Mesodermal cell (in vitro differentiated cells): ENCODE measurements at regions not wholly inside any gene's neighbourhood (a gene's known extent, or its start where the extent isn't known, plus 50 kb on each side); places are given as distances from the start of the nearest gene placed in this dataset.
A peak's percentile ranks its signal among the peaks of the same experiment; 100 is the strongest.

Experiments used
- H3K27ac ChIP-seq: 2 replicates; pipeline ENCODE4 v1.7.0; 2013; ENCODE audit warnings: mild to moderate bottlenecking, low read depth, low read length, moderate library complexity; ENCODE audit not compliant: severe bottlenecking
- H3K36me3 ChIP-seq: 2 replicates; pipeline ENCODE4 v1.7.1; 2013; ENCODE audit warnings: mild to moderate bottlenecking, low read length, moderate library complexity; ENCODE audit not compliant: control insufficient read depth, insufficient read depth
- H3K4me1 ChIP-seq: one replicate; pipeline ENCODE4 v1.7.1; 2013; ENCODE audit warnings: mild to moderate bottlenecking, low read length; ENCODE audit not compliant: insufficient read depth, control insufficient read depth, poor library complexity, severe bottlenecking
- H3K4me3 ChIP-seq: 2 replicates; pipeline ENCODE4 v1.7.0; 2013; ENCODE audit warnings: low read length, control low read depth, mild to moderate bottlenecking; ENCODE audit not compliant: insufficient read depth, poor library complexity, severe bottlenecking; ENCODE audit errors: extremely low read depth
- H3K9me3 ChIP-seq: 2 replicates; pipeline ENCODE4 v1.7.1; 2013; ENCODE audit warnings: mild to moderate bottlenecking, low read length, moderate library complexity; ENCODE audit not compliant: control insufficient read depth
- WGBS, 2 experiments: methylation state at CpG; one replicate each; pipeline ENCODE4 v1.1.5; 2013; ENCODE audit warnings: missing lambda C conversion rate in 2 of 2; ENCODE audit not compliant: insufficient coverage in 2 of 2; 5-methylcytosine and 5-hydroxymethylcytosine counted together

DNA sequence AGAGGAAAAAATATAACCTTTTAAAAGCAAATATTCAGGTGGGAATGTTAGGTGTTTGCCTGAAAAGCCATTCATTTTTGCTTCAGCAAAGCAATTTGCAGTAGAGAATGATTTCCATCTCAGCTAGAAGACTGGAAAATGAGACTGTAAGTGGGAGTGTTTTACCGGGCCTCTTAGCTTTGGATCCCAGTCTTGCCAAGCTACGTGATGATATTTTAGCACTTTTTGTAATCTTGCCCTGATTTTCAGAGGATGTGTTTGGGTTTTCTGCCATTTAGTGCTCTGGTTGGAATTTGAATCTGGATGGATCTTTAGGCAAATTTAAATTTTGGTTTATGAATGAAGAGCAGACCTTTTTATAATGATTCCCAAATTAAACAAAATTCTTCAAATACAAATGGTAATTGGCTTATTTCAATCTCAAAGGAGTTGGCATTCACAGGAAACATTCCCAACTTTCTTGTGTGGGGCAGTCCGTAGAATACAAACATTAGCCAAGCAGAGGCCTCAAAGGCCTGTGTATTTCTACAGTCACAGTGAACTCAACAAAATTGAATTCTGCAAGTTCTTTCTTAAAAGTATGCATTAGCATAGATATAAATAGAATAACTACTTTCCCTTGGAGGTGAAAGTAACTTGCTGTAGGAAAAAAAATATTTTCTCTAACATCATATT is 646.4 kb downstream of the CDY2B start:
- Histone ChIP-seq H3K9me3 (no peaks in the 10 kb centered on the region), H3K27ac (no peak overlapping the region), H3K4me1 (peaks cover 3% of the 10 kb centered on the region), H3K4me3 (no peak overlapping the region), H3K36me3 (no peaks in the 10 kb centered on the region)
- 17% methylated on average over 1 of the region's 3 CpGs; no CpG with 5 or more reads in 1 of the 2 experiments for WGBS, 2 experiments

DNA sequence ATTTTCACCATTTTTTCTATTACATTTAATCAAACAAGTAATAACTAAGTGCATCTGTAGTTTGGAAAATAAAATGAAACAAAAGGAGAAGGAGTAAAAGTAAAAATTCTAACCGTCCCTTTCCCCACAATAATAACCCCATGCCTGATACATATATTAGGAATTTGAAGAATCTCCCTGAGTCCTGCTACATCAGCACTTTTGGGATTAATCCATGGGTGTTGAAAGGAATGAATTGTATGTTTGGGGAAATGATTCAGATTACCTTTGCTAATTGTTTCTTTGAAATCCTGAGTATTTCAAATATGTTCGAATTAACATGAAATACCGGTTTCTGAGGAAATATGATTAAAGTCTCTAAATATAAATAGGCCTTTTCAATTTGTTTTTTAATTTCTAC is 648.0 kb downstream of the CDY2B start:
- no CpG with 5 or more reads among the region's 3 CpGs for WGBS, 2 experiments
- Histone ChIP-seq H3K9me3 (no peaks in the 10 kb centered on the region), H3K4me3 (no peak overlapping the region), H3K27ac (no peak overlapping the region), H3K36me3 (no peaks in the 10 kb centered on the region), H3K4me1 (no peaks in the 10 kb centered on the region)

DNA sequence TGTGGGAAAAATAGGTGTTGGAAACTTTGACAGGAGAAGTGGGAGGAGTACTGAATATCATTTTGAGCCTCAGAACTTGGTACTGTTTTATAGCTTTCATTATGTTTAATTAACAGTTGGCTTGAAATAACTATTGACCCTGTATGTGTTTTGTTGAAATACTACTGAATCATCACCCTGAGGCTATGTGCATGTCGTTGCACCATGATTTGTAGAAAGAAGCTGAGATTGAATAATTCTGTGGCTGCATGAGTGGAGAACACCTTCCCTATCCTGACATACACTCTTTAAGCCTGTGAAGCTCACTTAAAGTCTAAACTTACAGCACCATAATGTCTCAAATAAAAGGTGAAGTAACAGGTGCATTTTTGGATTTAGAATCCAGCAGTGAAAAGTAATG is 656.5 kb downstream of the CDY2B start:
- Histone ChIP-seq H3K4me3 (no peak overlapping the region), H3K36me3 (no peaks in the 10 kb centered on the region), H3K9me3 (no peaks in the 10 kb centered on the region), H3K27ac (no peak overlapping the region), H3K4me1 (no peaks in the 10 kb centered on the region)
- WGBS, 2 experiments = no CpG with 5 or more reads among the region's 1 CpG

GRCh38 chrY:17202395-17202794 is 677.6 kb downstream of the CDY2B start:
- H3K36me3 ChIP-seq = no peaks in the 10 kb centered on the region
- H3K9me3 ChIP-seq = no peaks in the 10 kb centered on the region
- WGBS, 2 experiments = no CpG with 5 or more reads among the region's 3 CpGs
- H3K27ac ChIP-seq = no peak overlapping the region
- H3K4me3 ChIP-seq = no peak overlapping the region
- H3K4me1 ChIP-seq = no peaks in the 10 kb centered on the region

GRCh38 chrY:17184299-17184698 is 695.7 kb downstream of the CDY2B start:
- Histone ChIP-seq H3K27ac (no peak overlapping the region), H3K36me3 (no peaks in the 10 kb centered on the region), H3K4me1 (no peaks in the 10 kb centered on the region), H3K9me3 (no peaks in the 10 kb centered on the region), H3K4me3 (no peak overlapping the region)

GRCh38 chrY:17166881-17167280 is 713.1 kb downstream of the CDY2B start:
- WGBS, 2 experiments = no CpG with 5 or more reads among the region's 3 CpGs
- peaks cover 12% of the 10 kb centered on the region for H3K4me1 ChIP-seq
- no peaks in the 10 kb centered on the region for H3K36me3 ChIP-seq
- no peak overlapping the region for H3K4me3 ChIP-seq
- H3K27ac ChIP-seq = peak overlapping the region; percentile 36
- no peaks in the 10 kb centered on the region for H3K9me3 ChIP-seq

DNA sequence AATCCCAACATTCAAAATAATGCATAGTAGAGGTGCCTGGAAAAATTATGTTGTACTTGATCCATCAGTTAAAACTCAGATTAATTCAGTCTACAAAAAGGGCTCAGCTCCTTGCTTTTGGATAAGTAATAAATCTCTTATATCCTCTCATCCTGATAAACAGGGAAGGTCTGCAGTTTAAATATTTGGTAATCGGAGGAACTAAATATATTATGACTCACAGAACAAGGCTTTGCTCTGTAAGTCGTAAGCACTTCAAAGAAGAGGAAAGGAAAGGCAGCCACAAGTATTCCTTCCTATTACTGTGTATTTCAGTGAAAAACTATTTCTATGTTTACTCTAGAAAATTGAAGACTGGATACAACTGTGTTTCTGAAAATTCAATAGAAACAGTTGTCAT is 757.9 kb downstream of the CDY2B start:
- H3K9me3 ChIP-seq = no peaks in the 10 kb centered on the region
- no CpG with 5 or more reads among the region's 2 CpGs for WGBS, 2 experiments
- H3K4me3 ChIP-seq = no peak overlapping the region
- H3K36me3 ChIP-seq = no peaks in the 10 kb centered on the region
- H3K27ac ChIP-seq = no peak overlapping the region
- H3K4me1 ChIP-seq = no peaks in the 10 kb centered on the region

GRCh38 chrY:17085303-17085702 is 794.7 kb downstream of the CDY2B start:
- H3K27ac ChIP-seq = no peak overlapping the region
- no peaks in the 10 kb centered on the region for H3K4me1 ChIP-seq
- H3K4me3 ChIP-seq = no peak overlapping the region
- H3K36me3 ChIP-seq = no peaks in the 10 kb centered on the region
- H3K9me3 ChIP-seq = no peaks in the 10 kb centered on the region

DNA sequence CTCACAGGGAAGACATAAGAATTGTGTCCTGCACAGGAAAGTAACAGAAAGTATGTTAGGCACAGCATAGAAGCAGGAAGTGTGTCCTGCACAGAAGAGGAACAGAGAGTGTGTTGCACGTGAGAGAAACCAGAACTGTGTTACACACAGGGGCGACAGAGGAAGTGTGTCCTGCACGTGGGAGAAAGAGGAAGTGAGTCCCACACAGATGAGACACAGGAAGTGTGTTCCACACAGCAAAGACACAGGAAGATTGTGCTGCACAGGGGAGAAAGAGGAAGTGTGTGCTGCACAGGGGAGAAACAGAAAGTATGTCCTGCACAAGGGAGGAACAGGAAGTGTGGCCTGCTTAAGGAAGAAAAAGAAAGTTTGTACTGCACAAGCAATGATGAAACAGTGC is 800.1 kb downstream of the CDY2B start:
- no peaks in the 10 kb centered on the region for H3K36me3 ChIP-seq
- no peak overlapping the region for H3K4me3 ChIP-seq
- 89 to 92% methylated on average over 2 to 3 of the region's 3 CpGs for WGBS, 2 experiments
- H3K9me3 ChIP-seq = peaks cover 3% of the 10 kb centered on the region
- no peaks in the 10 kb centered on the region for H3K4me1 ChIP-seq
- no peak overlapping the region for H3K27ac ChIP-seq

- H3K9me3 ChIP-seq = peaks cover 3% of the 10 kb centered on the region
- H3K36me3 ChIP-seq = no peaks in the 10 kb centered on the region
- no peak overlapping the region for H3K27ac ChIP-seq
- no CpG with 5 or more reads among the region's 2 CpGs for WGBS, 2 experiments
- no peak overlapping the region for H3K4me3 ChIP-seq
- H3K4me1 ChIP-seq = no peaks in the 10 kb centered on the region
Observed at GRCh38 chrY:17067307-17067706, 812.7 kb downstream of the CDY2B start.

DNA sequence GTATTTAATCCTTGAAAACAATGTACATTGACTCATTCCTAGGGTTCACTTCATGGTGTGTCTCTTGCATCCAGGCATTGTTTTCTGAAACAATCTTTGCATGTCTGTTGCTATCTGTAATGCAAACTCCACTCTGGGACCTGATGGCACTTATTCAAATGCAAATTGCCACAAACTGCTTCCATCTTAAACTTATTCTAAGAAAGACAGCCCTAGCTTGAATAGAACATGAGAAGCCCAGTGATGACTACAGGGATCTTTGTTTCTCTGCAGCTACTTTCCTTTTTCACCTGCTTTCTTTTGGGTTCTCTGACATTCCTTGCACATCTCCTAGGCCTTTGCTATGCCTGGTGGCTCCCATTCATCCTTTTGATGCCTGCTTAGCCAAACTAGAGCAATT is 827.0 kb downstream of the CDY2B start:
- H3K4me1 ChIP-seq = no peaks in the 10 kb centered on the region
- no peak overlapping the region for H3K4me3 ChIP-seq
- no peak overlapping the region for H3K27ac ChIP-seq
- H3K36me3 ChIP-seq = no peaks in the 10 kb centered on the region
- no peaks in the 10 kb centered on the region for H3K9me3 ChIP-seq
